Activated CD8-positive, alpha-beta memory T cell treated with anti-CD3 and anti-CD28 coated beads, Interleukin-2, amount 50 U/mL, for 4 hours (primary cell): ENCODE measurements at regions not wholly inside any gene's neighbourhood (a gene's known extent, or its start where the extent isn't known, plus 50 kb on each side); places are given as distances from the start of the nearest gene placed in this dataset.
"Not testable (repeated sequence)": the region's sequence is repeated elsewhere in the genome, so short reads cannot be mapped to it uniquely, and the experiment has no call there.

ENCODE experiments used
- DNase-seq: peaks from one replicate; pipeline ENCODE4 v3.0.0-alpha.2; 2020

- not testable (repeated sequence) for DNase-seq
These were observed 204.1 kb upstream of the UBL3 start for GRCh38 chr13:30054546-30054945.

DNA sequence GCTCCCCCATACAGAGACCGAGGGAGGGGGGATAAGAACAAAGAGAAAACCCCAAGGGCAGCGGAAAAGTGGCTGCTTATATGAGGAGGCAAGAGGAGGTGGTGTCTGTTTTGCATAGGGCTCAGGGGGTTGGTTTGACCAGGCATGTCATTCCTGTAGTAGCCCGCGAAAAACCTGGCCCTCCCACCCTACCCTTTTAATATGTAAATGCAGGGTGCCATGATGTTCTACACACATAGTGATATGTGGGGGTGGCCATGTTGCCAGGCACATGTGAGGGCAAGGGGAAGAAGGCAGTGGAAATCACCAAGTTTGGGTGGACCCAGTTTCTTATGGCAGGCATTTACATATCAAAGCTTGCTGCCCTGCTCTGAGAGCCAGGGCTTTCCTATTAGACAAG lies 203.5 kb upstream of the UBL3 start:
- no peak for DNase-seq

DNA sequence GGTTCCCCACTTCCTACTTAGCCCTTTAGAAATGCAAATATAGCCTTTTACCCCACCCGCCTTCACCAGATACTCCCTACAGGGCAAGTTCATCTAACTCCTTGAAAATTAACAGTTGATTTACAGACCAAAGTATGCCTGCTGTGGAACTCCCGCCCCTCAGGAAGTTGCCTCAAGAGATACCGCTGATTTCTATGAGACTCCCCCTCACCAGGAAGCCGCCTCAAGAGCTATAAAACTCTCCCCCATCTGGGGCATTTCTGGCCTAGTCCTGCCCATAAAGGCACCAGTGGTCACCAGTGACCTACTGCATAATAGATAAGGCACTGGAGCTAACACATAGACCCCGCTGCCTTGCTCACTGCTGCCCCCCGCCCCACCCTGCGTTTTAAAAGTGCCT lies 201.7 kb upstream of the UBL3 start:
- DNase-seq: no peak

- DNase-seq: no peak
These were observed 201.2 kb upstream of the UBL3 start for GRCh38 chr13:30051531-30052060.

DNA sequence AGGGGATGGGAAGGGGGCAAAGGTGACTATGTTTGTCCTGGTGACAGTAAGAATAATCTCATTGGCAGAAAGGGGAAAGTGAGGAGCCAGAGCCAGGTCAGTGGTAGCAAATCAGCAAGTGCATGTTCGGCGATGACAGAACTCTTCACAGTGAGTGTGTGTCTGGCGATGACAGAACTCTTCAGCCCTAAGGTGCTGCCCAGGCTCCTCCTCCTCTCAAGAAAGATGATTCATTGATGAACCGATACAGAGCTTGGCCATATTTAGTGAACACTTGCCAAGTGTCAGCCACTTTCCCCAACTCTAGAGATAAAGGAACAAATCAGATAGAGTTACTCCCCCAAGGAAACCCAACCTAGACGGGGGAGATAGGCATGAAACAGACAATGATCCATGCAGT lies 199.3 kb upstream of the UBL3 start:
- no peak for DNase-seq

- DNase-seq: no peak
These were observed 196.9 kb upstream of the UBL3 start for GRCh38 chr13:30047154-30047874.

DNA sequence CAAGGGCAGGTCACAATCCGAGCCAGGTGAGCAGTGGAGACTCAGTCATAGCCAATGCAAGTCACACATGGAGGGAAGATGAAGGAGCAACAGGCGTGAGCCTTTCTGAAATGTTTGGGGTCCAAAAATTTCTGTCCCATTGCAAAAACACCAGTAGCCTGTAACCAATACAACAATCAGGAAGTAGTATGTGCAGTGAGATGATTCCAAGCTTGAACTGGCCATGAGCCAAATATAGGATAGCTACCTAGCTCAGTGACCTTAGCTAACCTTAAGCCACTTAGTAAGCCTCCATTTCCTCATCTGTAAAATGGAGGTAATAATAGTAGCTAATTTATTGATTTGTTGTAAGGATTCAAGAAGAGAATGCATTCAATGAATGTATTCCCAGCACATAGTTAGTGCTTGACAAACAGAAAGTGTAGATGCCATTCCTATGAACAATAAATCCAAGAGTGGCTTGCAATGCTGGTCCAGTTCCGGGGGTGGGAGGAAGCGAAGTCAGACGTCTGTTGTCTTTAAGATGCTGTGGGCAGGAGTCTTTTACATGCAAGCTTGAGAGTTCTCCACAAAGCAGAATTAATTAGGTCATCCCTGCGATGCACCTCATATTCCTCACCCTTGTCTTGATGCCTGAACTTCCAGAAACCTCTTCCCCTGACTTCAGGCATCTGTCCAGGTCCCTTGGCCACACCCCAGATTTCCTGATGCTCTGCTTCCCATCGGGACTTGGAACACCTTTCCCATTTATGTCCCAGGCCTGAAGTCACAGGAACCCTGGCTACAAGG lies 195.7 kb upstream of the UBL3 start:
- no peak for DNase-seq

- no peak for DNase-seq
These were observed 194.5 kb upstream of the UBL3 start for GRCh38 chr13:30044932-30045331.

DNA sequence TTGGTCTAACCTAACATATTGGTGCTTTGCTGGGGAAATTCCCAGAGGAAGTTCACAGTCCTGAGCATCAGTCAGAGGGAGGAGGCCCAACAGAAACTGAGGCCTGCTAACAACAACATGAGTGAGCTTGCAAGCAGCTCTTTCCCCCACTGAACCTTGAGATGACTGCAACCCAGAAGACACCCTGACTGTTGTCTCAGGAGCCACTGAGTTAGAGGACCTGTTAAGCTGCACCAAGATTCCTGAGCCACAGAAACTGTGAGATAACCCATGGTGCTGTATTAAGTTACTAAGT lies 193.2 kb upstream of the UBL3 start:
- DNase-seq: no peak

DNA sequence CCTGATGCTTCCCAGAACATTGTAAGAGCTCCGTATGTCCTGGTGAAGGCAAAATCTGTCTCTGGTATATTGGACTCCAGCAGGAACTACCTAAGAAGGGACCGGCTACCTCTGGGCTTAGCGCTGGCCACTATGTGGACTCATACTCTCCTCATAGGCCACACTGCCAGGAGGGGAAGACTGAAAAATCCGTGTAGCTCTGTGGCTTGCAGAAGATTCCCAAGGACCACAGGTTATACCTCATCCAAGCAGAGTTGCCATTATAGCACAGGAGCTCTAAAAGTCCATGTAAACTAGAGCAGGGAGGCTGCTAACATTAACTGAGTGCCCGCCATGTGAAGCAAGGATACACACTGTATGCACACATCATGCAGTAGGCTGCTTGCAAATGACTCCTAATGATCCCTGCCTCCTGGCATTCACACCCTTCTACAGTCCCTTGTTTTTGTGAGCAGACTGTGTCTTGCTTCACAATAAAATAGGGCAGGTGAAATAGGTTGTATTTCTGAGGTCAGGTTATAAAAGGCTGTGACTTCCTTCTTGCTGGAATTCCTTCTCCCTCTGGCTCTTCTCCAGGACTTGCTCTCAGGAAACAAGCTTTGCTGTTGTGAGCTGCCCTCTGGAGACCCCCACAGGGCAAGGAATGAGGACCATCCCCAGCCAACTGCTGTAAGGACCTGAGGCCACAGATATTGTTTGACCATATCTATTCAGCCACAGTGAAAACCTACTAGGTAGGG lies 192.6 kb upstream of the UBL3 start:
- no peak for DNase-seq

DNA sequence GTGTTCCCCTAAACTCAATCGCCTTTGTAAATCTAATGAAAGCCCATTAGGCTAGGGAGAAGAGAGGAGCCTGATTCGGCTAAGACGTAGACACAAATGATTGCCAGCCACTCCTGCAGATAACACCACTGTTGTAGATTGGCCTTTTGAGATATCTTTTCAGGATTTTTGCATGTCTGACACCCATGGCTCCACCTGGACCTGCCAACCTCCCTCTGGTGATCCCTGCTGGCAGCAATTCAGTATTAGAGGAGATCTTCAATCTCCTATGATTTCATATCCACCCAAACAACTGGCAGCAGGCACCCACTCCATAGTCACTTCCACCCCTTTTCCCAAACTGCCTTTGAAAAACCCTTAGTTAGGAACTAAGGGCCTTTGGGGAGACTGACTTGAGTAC lies 191.9 kb upstream of the UBL3 start:
- no peak for DNase-seq

DNA sequence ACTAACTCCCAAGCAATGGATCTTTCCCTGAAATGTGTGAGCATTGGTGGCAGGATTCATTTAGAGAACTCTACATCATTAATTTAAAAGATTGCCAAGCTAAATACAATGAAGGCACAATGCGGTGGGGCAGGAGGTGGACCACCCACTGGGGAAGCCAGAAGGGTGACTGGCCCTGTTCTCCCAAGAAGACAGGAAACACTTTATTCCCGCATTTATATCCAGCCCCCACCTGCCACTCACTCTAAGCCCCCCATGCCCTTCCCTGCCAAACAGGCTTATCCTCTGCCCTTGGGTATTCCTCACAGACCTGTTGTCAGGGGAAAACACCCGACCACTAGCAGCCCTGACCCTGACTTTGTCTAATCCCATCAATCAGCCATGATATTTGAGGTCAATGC lies 189.1 kb upstream of the UBL3 start:
- no peak for DNase-seq

DNA sequence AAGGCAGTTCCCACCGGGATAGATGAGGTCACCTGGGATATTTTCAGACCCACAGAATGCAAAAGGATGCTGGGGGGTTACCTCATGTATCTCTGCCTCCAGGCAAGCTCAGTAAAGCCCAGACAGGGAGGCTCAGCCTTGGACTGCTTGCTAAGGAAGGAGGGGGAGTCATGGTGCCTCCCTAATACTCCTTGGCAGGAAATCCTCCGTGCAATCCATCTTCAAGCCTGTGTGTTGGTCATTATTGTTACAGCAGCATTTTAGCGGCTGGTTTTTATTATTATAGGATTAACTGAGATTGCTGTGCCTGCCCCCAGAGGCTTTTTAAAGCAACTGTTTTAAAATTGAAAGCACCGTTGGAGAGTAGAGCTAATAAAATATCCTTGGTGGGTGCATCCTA lies 188.5 kb upstream of the UBL3 start:
- DNase-seq: no peak

DNA sequence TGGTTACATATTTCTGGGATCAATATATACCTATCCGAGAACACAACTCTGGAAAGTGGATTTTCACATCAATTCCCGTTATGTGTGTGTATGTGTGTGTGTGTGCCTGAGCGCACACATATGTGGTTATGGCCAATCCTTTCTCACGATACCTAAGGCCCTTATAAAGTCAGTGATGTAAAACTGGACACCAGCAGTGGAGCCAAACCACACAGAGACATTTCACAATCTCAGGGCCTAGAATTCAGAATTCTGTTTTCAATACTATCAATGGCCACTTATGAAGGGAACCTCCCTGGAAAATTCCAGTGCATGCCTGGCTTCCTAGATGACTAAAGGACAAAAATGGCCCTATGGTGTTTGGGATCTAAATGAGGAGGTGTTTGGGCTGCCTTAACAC lies 187.3 kb upstream of the UBL3 start:
- no peak for DNase-seq

DNA sequence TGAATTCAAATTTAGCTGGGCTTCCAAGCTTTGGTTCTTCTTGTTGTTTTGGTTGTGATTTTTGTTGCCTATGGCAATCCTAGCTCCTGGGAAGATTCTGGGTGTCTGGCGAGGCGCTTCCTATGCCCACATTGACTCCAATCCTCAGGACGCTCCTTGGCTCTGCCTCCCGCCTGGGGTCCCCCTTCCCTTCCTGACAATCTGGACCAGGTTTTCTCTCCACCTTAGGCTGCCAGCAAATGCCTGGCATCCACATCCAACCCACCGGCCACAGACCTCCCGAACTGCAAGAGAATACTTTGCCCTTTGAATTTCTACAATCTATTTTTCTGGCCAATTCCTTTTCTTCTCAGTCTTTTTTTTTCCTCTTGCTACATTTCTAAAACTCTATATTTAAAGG lies 186.9 kb upstream of the UBL3 start:
- no peak for DNase-seq

- DNase-seq: no peak
These were observed 184.0 kb upstream of the UBL3 start for GRCh38 chr13:30034458-30034795.

GRCh38 chr13:30033681-30034457 lies 183.5 kb upstream of the UBL3 start:
- no peak for DNase-seq

DNA sequence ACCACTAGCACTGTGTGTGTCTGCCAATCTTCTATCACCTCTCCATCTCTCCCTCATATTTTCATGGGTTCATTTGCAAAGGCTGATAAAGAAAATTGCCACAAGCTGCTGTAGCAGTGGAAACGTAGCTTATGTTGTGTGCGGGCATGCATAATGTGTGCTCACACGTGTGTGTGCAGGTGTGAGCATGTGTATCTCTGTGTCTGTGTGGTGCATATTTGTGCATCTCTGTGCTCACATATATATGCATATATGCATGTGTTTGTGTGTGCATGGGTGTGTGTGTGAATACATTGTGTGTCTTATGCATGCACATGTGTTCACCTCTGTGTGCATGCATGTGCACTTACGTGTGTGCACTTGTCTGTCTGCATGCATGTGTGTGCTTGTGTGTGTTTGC lies 181.8 kb upstream of the UBL3 start:
- no peak for DNase-seq

DNA sequence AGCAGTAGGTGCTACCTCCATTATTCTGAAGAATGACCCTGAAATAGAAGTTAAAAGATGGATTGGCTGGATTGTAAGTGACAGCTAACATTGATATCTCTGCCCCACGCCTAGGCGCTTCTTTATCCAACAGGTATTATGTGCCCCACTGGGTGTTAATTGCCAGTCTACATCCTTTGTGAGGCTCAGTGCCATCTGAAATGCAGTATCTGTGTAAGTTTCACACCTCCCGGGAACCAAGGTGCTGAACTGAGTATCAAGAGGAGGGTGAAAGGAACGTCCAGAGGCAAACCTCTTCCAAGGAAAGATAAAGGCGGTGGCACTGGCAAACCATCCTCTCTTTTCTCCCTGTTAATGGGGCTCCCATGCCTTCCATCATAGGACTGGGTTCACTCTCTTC lies 181.1 kb upstream of the UBL3 start:
- DNase-seq: no peak

GRCh38 chr13:30030141-30030750 lies 179.8 kb upstream of the UBL3 start:
- no peak for DNase-seq

DNA sequence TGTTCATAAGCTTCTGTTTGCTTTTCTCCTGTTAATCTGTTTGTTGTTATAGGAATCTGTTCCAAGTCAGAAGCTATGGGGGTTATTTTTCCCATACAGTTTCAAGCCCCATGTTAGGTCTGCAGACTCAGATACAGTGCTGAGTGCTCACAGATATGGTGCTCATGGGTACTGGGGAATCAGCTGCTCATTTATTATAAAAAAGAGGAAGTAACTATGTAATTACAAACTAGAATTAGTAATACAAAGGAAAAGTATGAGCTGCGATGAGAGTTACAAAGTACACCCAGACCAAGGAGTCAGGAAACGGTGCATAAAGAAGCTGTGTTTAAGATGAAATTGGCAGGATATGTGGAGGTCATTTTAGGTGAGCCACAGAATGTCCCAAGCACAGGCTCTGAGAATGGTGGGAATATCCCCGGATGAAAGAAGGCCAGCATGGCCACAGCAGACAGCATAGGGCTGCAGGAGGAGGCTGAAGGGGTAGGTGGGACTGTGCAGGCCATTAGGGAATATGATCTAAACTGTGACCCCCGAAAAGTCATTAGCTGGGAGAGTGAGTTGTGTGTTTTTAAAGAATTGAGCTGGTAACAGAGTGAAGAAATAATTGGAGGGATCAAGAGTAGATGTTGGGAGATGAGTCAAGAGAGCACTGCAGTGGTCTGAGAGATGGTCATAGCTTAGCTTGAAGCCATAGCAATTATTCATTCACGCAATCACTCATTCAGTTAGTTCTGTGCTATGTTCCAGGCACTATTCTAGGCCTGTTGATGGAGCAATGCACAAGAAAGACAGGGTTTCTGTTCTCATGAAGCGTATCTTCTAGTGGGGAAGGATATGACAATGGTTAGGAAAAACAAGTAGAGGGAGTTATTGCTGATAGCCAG lies 177.4 kb upstream of the UBL3 start:
- DNase-seq: no peak

- no peak for DNase-seq
These were observed 176.5 kb upstream of the UBL3 start for GRCh38 chr13:30026909-30027308.
